ENCODE measurements at regions not wholly inside any gene's neighbourhood (a gene's known extent, or its start where the extent isn't known, plus 50 kb on each side); places are given as distances from the start of the nearest gene placed in this dataset.

GRCh38 chr9:23543419-23543818 lies 282.6 kb downstream of the ELAVL2 start:
- TF ChIP-seq EP300 (IDR thresholded peaks at IDR 0.05) (no peak), POLR2AphosphoS5 (IDR thresholded peaks at IDR 0.05) (no peak), POLR2A (IDR thresholded peaks at IDR 0.05; ENCODE audit: low read depth) (no peak)
- TF ChIP-seq, protein P1, sequence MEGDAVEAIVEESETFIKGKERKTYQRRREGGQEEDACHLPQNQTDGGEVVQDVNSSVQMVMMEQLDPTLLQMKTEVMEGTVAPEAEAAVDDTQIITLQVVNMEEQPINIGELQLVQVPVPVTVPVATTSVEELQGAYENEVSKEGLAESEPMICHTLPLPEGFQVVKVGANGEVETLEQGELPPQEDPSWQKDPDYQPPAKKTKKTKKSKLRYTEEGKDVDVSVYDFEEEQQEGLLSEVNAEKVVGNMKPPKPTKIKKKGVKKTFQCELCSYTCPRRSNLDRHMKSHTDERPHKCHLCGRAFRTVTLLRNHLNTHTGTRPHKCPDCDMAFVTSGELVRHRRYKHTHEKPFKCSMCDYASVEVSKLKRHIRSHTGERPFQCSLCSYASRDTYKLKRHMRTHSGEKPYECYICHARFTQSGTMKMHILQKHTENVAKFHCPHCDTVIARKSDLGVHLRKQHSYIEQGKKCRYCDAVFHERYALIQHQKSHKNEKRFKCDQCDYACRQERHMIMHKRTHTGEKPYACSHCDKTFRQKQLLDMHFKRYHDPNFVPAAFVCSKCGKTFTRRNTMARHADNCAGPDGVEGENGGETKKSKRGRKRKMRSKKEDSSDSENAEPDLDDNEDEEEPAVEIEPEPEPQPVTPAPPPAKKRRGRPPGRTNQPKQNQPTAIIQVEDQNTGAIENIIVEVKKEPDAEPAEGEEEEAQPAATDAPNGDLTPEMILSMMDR (IDR thresholded peaks at IDR 0.05) = no peak
- DNase-seq (ENCODE audit: extremely low spot score) = no peak
- H3K4me1 ChIP-seq = no peaks in the 10 kb centered on the region
- 59% methylated on average over 3 of the region's 3 CpGs for WGBS
- intact Hi-C loops (cut with DNase I) = no loop called here
- no peak overlapping the region for H3K4me3 ChIP-seq
- no peaks in the 10 kb centered on the region for H3K36me3 ChIP-seq
- no peaks in the 10 kb centered on the region for H3K27me3 ChIP-seq
- H3K9me3 ChIP-seq = no peaks in the 10 kb centered on the region
- no peak overlapping the region for H3K27ac ChIP-seq (replicated peaks in 1 of 4)

GRCh38 chr9:23545728-23546127 lies 280.3 kb downstream of the ELAVL2 start:
- TF ChIP-seq EP300 (IDR thresholded peaks at IDR 0.05) (no peak), POLR2AphosphoS5 (IDR thresholded peaks at IDR 0.05) (no peak), POLR2A (IDR thresholded peaks at IDR 0.05; ENCODE audit: low read depth) (no peak)
- TF ChIP-seq, protein P1 (IDR thresholded peaks at IDR 0.05) = no peak
- Histone ChIP-seq H3K27ac (replicated peaks in 1 of 4) (no peak overlapping the region), H3K4me1 (no peaks in the 10 kb centered on the region), H3K4me3 (no peak overlapping the region), H3K9me3 (no peaks in the 10 kb centered on the region), H3K27me3 (no peaks in the 10 kb centered on the region), H3K36me3 (no peaks in the 10 kb centered on the region)
- DNase-seq (ENCODE audit: extremely low spot score) = peak; percentile 74
- WGBS = 86% methylated on average over 3 of the region's 3 CpGs
- intact Hi-C loops (cut with DNase I) = no loop called here

DNA sequence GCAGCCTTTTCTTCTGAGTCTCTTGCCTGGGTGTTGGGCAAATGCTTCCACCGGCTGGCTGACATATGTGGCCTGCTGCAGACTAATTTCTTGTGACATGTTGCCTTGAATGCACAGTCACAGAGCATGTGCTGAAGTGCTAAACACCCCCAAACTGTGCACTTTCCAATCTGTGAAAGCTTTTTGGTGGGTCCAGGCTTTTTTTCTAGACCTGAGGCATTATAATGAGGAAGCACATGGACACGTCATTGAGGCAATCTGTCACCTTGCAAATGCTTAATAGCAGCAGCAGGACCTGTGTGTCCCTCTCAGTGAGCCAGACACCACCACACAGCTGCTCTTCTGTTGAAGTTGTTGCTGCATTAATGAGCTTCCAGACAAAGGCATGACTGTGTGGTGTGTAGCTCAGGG lies 274.7 kb downstream of the ELAVL2 start:
- DNase-seq (ENCODE audit: extremely low spot score) = no peak
- Histone ChIP-seq H3K27me3 (no peaks in the 10 kb centered on the region), H3K4me1 (no peaks in the 10 kb centered on the region), H3K36me3 (no peaks in the 10 kb centered on the region), H3K27ac (replicated peaks in 1 of 4) (no peak overlapping the region), H3K4me3 (no peak overlapping the region), H3K9me3 (no peaks in the 10 kb centered on the region)
- intact Hi-C loops (cut with DNase I) = no loop called here
- TF ChIP-seq POLR2AphosphoS5 (IDR thresholded peaks at IDR 0.05) = no peak
- TF ChIP-seq, protein P1 (IDR thresholded peaks at IDR 0.05) = no peak
- no peak for TF ChIP-seq POLR2A (IDR thresholded peaks at IDR 0.05; ENCODE audit: low read depth)
- TF ChIP-seq EP300 (IDR thresholded peaks at IDR 0.05) = no peak
- 69% methylated on average over 2 of the region's 2 CpGs for WGBS

DNA sequence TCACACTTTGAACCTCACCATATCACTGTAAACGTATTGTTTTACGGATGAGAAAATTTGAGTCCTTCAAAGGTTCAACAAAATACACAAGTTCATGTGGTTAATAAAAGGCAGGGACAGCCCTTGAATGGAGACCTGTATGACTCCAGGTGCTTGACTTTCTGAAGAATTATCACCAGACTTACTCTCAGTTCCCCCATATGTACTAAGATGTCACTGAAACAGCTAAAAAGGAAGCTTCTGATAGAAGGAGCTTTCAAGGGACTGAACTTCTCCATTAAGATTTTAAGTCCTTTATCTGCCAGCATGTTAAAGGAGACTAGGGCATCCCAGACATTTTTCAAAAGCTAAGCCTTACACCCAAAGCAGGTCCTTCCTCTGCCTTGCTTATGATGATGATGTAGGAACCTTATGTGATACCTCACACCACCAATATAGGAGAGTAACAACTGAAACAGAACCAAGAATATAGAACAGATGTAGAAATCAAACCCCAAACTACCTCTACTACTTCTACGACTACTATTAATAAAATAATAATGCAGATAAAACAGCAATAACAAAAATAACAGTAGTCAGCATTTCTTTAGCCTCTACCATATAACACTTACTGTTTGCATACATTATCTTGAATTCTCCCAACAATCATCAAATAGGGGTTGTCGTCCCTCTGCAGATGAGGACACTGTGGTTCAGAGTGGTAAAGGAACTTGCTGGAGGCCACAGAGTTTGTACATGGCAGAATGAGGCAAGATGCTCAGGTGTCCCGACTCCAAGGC lies 273.9 kb downstream of the ELAVL2 start:
- H3K27ac ChIP-seq (replicated peaks in 1 of 4) = no peak overlapping the region
- H3K4me1 ChIP-seq = no peaks in the 10 kb centered on the region
- H3K36me3 ChIP-seq = no peaks in the 10 kb centered on the region
- no peak overlapping the region for H3K4me3 ChIP-seq
- no peaks in the 10 kb centered on the region for H3K27me3 ChIP-seq
- no peak for DNase-seq (ENCODE audit: extremely low spot score)
- H3K9me3 ChIP-seq = no peaks in the 10 kb centered on the region
- intact Hi-C loops (cut with DNase I) = no loop called here
- 87% methylated on average over 5 of the region's 5 CpGs for WGBS
- TF ChIP-seq, protein P1 (IDR thresholded peaks at IDR 0.05) = no peak
- TF ChIP-seq POLR2AphosphoS5 (IDR thresholded peaks at IDR 0.05) (no peak), EP300 (IDR thresholded peaks at IDR 0.05) (no peak)

All from esophagus muscularis mucosa (tissue), 4 donors.